NT2/D1 (cell line): ENCODE measurements at regions not wholly inside any gene's neighbourhood (a gene's known extent, or its start where the extent isn't known, plus 50 kb on each side); places are given as distances from the start of the nearest gene placed in this dataset.
"Not testable (repeated sequence)": the region's sequence is repeated elsewhere in the genome, so short reads cannot be mapped to it uniquely, and the experiment has no call there.

Source experiments
- DNase-seq: peaks from one replicate; pipeline ENCODE4 v3.0.0-alpha.2; 2011; ENCODE audit warnings: low read depth, low spot score
- H3K27me3 ChIP-seq: 2 replicates; pipeline ENCODE4 v1.6.0; 2011; ENCODE audit warnings: mild to moderate bottlenecking; ENCODE audit not compliant: insufficient read length, insufficient read depth
- H3K36me3 ChIP-seq: 2 replicates; pipeline ENCODE4 v1.6.1; 2011; ENCODE audit warnings: mild to moderate bottlenecking, low read length, mixed read lengths; ENCODE audit not compliant: insufficient read depth, insufficient read length
- H3K4me1 ChIP-seq: 2 replicates; pipeline ENCODE4 v1.5.1; 2011; ENCODE audit not compliant: insufficient read depth, insufficient read length
- H3K4me3 ChIP-seq: 2 replicates; pipeline ENCODE4 v1.5.1; 2011; ENCODE audit warnings: low read depth; ENCODE audit not compliant: insufficient read length
- H3K9ac ChIP-seq: 2 replicates; pipeline ENCODE4 v1.6.0; 2011; ENCODE audit warnings: low read depth; ENCODE audit not compliant: insufficient read length
- H3K9me3 ChIP-seq: 2 replicates; pipeline ENCODE4 v1.5.1; 2011; ENCODE audit warnings: mild to moderate bottlenecking, low read length; ENCODE audit not compliant: insufficient read depth
- SUZ12 ChIP-seq: IDR thresholded peaks from 2 replicates; pipeline ENCODE4 v1.6.1; 2011; ENCODE audit not compliant: insufficient read length, insufficient read depth; ENCODE audit errors: extremely low read depth
- YY1 ChIP-seq: IDR thresholded peaks from 2 replicates; pipeline ENCODE4 v1.6.1; 2011; ENCODE audit not compliant: insufficient read length, insufficient read depth
- ZNF274 ChIP-seq: IDR thresholded peaks from 2 replicates; pipeline ENCODE4 v1.6.1; 2011; ENCODE audit warnings: mild to moderate bottlenecking, low read depth, low read length

DNA sequence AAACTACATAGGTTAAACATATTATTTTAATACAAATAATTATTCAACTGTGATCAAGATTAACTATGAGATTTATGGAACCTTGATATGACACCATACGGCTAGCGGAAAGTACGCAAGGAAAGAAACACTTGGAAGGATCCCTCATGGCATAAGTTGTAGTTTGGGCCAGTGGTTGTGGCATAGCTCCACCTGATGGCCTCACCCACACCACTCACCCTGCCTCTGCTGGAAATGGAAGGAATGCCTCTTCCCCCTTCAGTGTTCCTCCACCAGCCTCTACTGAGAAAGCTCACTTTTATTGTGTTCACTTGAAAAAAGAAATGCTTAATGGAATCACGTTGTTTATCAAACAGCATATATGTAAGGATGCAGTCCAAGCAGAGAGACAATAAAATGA is 86.4 kb downstream of the BMP15 start:
- Histone ChIP-seq H3K27me3 (no peaks in the 10 kb centered on the region), H3K9ac (no peak overlapping the region), H3K9me3 (no peaks in the 10 kb centered on the region), H3K36me3 (no peaks in the 10 kb centered on the region), H3K4me3 (no peak overlapping the region), H3K4me1 (no peaks in the 10 kb centered on the region)
- peak; percentile 33 for DNase-seq
- TF ChIP-seq YY1 (no peak), ZNF274 (no peak), SUZ12 (no peak)

DNA sequence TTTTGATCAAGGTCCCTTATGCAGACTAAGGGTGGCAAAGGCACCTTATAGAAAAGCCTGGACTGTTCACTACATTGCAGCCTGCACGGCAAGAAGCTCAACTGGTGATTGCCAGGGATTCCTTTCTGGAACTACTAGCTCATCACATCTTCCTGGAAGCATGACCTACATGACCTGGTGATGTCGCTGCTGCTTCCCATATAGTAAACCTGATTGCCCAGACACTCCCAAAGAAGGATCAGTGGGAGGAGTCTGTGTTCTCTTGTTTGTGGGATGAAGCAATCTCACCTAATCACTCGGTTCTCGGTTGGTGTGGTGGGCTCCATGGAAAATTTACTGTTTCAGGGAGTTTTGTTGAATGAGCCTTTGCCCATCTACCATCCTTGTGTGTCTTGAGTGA is 89.8 kb downstream of the BMP15 start:
- H3K4me3 ChIP-seq, DNase-seq, H3K9ac ChIP-seq, H3K27me3 ChIP-seq, H3K4me1 ChIP-seq, H3K36me3 ChIP-seq, H3K9me3 ChIP-seq: not testable (repeated sequence)

DNA sequence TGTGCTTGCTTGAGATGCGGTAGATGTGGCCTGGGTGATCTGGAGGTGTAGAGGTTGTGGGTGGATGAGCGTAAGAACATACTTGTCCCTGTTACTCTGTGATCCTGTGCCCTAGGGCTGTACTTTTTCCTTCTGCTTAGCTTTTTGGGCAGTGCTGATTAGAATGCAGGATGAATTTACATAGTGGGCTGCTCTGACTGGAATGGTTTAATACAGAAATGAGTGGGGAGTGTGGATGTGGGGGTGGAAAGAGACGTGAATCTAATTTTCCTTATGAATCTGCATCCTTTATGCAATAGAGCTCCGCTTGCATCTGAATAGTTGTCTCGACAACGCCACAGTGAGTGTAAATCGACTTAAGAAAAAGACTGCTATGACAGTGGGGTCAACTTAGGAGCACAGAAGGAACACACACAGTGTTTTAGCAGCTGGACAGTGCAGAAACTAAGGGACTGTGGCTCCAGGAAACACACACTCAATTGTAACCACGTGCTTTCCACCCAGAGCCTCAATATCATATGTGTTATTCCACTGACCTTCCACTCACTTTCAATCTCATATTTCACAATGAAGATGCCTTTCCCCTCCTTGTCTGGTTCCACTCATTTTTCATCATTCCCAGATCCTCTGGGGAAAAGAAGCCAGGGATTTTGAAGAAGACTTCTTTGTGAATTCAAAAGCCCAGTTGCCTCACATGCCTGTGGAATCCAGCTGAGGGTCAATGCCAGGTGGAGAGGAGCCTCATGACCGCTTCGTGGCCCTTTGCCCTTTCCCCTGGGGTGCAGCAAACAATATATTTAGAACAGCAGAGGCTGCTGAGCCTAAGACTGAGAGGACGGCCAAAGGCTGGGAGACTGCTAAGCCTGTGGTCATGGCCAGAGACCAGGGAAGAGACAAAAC is 91.4 kb downstream of the BMP15 start:
- not testable (repeated sequence) for H3K9me3 ChIP-seq, H3K36me3 ChIP-seq, H3K27me3 ChIP-seq, H3K9ac ChIP-seq, DNase-seq, H3K4me1 ChIP-seq, H3K4me3 ChIP-seq

DNA sequence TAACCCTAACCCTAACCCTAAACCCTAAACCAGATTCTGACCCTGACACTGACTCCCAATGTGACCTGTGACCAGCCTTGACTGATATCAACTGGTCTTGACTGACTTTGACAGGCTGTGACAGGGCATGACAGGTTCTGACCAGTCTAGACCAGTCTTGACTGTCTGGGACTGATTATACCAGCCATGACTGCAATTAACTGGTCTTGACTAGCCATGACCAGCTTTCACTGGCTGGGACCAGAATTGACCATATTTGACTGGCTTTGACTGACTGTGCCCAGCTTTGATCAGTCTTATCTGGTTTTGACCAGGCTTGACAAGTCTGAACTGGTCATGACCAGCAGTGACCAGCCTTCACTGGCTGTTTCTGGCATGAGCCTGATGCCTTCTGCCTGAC is 95.5 kb downstream of the BMP15 start:
- no peak overlapping the region for H3K9ac ChIP-seq
- no peaks in the 10 kb centered on the region for H3K4me1 ChIP-seq
- no peak for DNase-seq
- H3K9me3 ChIP-seq = no peaks in the 10 kb centered on the region
- no peak for TF ChIP-seq ZNF274
- no peak for TF ChIP-seq YY1
- no peak for TF ChIP-seq SUZ12
- no peaks in the 10 kb centered on the region for H3K36me3 ChIP-seq
- no peaks in the 10 kb centered on the region for H3K27me3 ChIP-seq
- no peak overlapping the region for H3K4me3 ChIP-seq

GRCh38 chrX:51024106-51024696 is 113.7 kb downstream of the BMP15 start:
- H3K4me1 ChIP-seq = no peaks in the 10 kb centered on the region
- H3K9ac ChIP-seq = no peak overlapping the region
- H3K27me3 ChIP-seq = no peaks in the 10 kb centered on the region
- H3K9me3 ChIP-seq = no peaks in the 10 kb centered on the region
- TF ChIP-seq SUZ12 (no peak), ZNF274 (no peak), YY1 (no peak)
- H3K36me3 ChIP-seq = no peaks in the 10 kb centered on the region
- no peak overlapping the region for H3K4me3 ChIP-seq
- DNase-seq = no peak

DNA sequence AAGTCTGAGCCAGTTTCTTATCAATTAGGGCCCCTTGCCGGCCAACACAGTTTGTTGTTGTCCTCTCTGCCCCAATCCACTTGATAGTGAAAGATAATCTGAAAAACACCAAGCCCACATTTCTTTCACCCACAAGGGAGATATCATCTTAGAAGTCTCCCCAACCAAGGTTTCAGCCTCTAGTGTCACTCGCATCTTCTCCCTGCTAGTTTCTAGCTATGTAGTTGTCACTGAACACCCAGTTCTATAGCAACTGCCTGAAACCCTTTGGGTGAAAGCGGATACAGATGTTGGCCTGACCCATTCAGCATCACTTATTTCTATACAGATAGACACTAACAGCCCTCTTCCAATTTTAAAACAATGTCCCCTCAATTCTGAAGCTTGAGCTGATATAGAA is 116.3 kb downstream of the BMP15 start:
- H3K9ac ChIP-seq = no peak overlapping the region
- H3K4me1 ChIP-seq = no peaks in the 10 kb centered on the region
- H3K36me3 ChIP-seq = no peaks in the 10 kb centered on the region
- H3K4me3 ChIP-seq = no peak overlapping the region
- no peaks in the 10 kb centered on the region for H3K27me3 ChIP-seq
- TF ChIP-seq SUZ12 = no peak
- no peak for TF ChIP-seq ZNF274
- TF ChIP-seq YY1 = no peak
- DNase-seq = no peak
- no peaks in the 10 kb centered on the region for H3K9me3 ChIP-seq

GRCh38 chrX:51035746-51036145 is 125.2 kb downstream of the BMP15 start:
- DNase-seq = no peak
- TF ChIP-seq SUZ12 (no peak), ZNF274 (no peak), YY1 (no peak)
- Histone ChIP-seq H3K36me3 (no peaks in the 10 kb centered on the region), H3K9ac (no peak overlapping the region), H3K4me3 (no peak overlapping the region), H3K9me3 (no peaks in the 10 kb centered on the region), H3K4me1 (no peaks in the 10 kb centered on the region), H3K27me3 (no peaks in the 10 kb centered on the region)
